ENCODE measurements at regions not wholly inside any gene's neighbourhood (a gene's known extent, or its start where the extent isn't known, plus 50 kb on each side); places are given as distances from the start of the nearest gene placed in this dataset.

- no peak for TF ChIP-seq CTCF (IDR thresholded peaks at IDR 0.05; ENCODE audit: unreplicated experiment)
- peaks cover 11% of the 10 kb centered on the region for H3K9me3 Mint-ChIP-seq (ENCODE audit: low read depth, unreplicated experiment)
- no TSS peak for BruUV-seq (replicated peaks)
- H3K36me3 Mint-ChIP-seq (ENCODE audit: insufficient read depth, unreplicated experiment): no peaks in the 10 kb centered on the region
- CTCF ChIA-PET: no interaction called here
- DNase-seq: no peak
- no peak overlapping the region for H3K4me3 Mint-ChIP-seq (ENCODE audit: low read depth, unreplicated experiment)
- intact Hi-C loops (cut with micrococcal nuclease; ENCODE audit: unreplicated experiment): no loop called here
- H3K27me3 Mint-ChIP-seq (ENCODE audit: unreplicated experiment): no peaks in the 10 kb centered on the region
- no peak overlapping the region for H3K27ac Mint-ChIP-seq (ENCODE audit: unreplicated experiment)
- H3K4me1 Mint-ChIP-seq (ENCODE audit: low read depth, unreplicated experiment): no peaks in the 10 kb centered on the region
Measured at GRCh38 chr5:18051953-18052352, 417.7 kb downstream of the TAF11L14 start.

GRCh38 chr5:18052569-18052968 is 418.3 kb downstream of the TAF11L14 start:
- Mint-ChIP-seq H3K4me1 (ENCODE audit: low read depth, unreplicated experiment) (no peaks in the 10 kb centered on the region), H3K9me3 (ENCODE audit: low read depth, unreplicated experiment) (peaks cover 11% of the 10 kb centered on the region)
- BruUV-seq (replicated peaks): no TSS peak

GRCh38 chr5:18057725-18058124 is 423.5 kb downstream of the TAF11L14 start:
- H3K9me3 Mint-ChIP-seq (ENCODE audit: low read depth, unreplicated experiment): peaks cover 17% of the 10 kb centered on the region
- BruUV-seq (replicated peaks): no TSS peak
- TF ChIP-seq CTCF (IDR thresholded peaks at IDR 0.05; ENCODE audit: unreplicated experiment): no peak
- intact Hi-C loops (cut with micrococcal nuclease; ENCODE audit: unreplicated experiment): no loop called here
- H3K27me3 Mint-ChIP-seq (ENCODE audit: unreplicated experiment): no peaks in the 10 kb centered on the region
- CTCF ChIA-PET: no interaction called here
- no peak for DNase-seq
- no peak overlapping the region for H3K27ac Mint-ChIP-seq (ENCODE audit: unreplicated experiment)
- H3K36me3 Mint-ChIP-seq (ENCODE audit: insufficient read depth, unreplicated experiment): no peaks in the 10 kb centered on the region
- no peak overlapping the region for H3K4me3 Mint-ChIP-seq (ENCODE audit: low read depth, unreplicated experiment)
- no peaks in the 10 kb centered on the region for H3K4me1 Mint-ChIP-seq (ENCODE audit: low read depth, unreplicated experiment)

More at GRCh38 chr5:18052569-18052968, 418.3 kb downstream of the TAF11L14 start:
- no peaks in the 10 kb centered on the region for H3K27me3 Mint-ChIP-seq (ENCODE audit: unreplicated experiment)
- intact Hi-C loops (cut with micrococcal nuclease; ENCODE audit: unreplicated experiment): no loop called here
- CTCF ChIA-PET: no interaction called here
- DNase-seq: no peak
- no peaks in the 10 kb centered on the region for H3K36me3 Mint-ChIP-seq (ENCODE audit: insufficient read depth, unreplicated experiment)
- H3K4me3 Mint-ChIP-seq (ENCODE audit: low read depth, unreplicated experiment): no peak overlapping the region
- no peak overlapping the region for H3K27ac Mint-ChIP-seq (ENCODE audit: unreplicated experiment)
- no peak for TF ChIP-seq CTCF (IDR thresholded peaks at IDR 0.05; ENCODE audit: unreplicated experiment)

GRCh38 chr5:18067615-18068014 is 433.4 kb downstream of the TAF11L14 start:
- intact Hi-C loops (cut with micrococcal nuclease; ENCODE audit: unreplicated experiment): no loop called here
- Mint-ChIP-seq H3K27me3 (ENCODE audit: unreplicated experiment) (no peaks in the 10 kb centered on the region), H3K4me3 (ENCODE audit: low read depth, unreplicated experiment) (no peak overlapping the region), H3K27ac (ENCODE audit: unreplicated experiment) (no peak overlapping the region), H3K9me3 (ENCODE audit: low read depth, unreplicated experiment) (peaks cover 6% of the 10 kb centered on the region), H3K4me1 (ENCODE audit: low read depth, unreplicated experiment) (no peaks in the 10 kb centered on the region), H3K36me3 (ENCODE audit: insufficient read depth, unreplicated experiment) (no peaks in the 10 kb centered on the region)
- no peak for TF ChIP-seq CTCF (IDR thresholded peaks at IDR 0.05; ENCODE audit: unreplicated experiment)
- CTCF ChIA-PET: no interaction called here
- no peak for DNase-seq
- no TSS peak for BruUV-seq (replicated peaks)

GRCh38 chr5:18068826-18069225 is 434.6 kb downstream of the TAF11L14 start:
- Mint-ChIP-seq H3K27ac (ENCODE audit: unreplicated experiment) (no peak overlapping the region), H3K9me3 (ENCODE audit: low read depth, unreplicated experiment) (peaks cover 7% of the 10 kb centered on the region), H3K36me3 (ENCODE audit: insufficient read depth, unreplicated experiment) (no peaks in the 10 kb centered on the region), H3K27me3 (ENCODE audit: unreplicated experiment) (no peaks in the 10 kb centered on the region), H3K4me3 (ENCODE audit: low read depth, unreplicated experiment) (no peak overlapping the region), H3K4me1 (ENCODE audit: low read depth, unreplicated experiment) (no peaks in the 10 kb centered on the region)
- DNase-seq: no peak
- intact Hi-C loops (cut with micrococcal nuclease; ENCODE audit: unreplicated experiment): no loop called here
- CTCF ChIA-PET: no interaction called here
- no TSS peak for BruUV-seq (replicated peaks)
- TF ChIP-seq CTCF (IDR thresholded peaks at IDR 0.05; ENCODE audit: unreplicated experiment): no peak
